Hindlimb muscle (tissue), 1 donor: ENCODE measurements at regions not wholly inside any gene's neighbourhood (a gene's known extent, or its start where the extent isn't known, plus 50 kb on each side); places are given as distances from the start of the nearest gene placed in this dataset.
"Not testable (repeated sequence)": the region's sequence is repeated elsewhere in the genome, so short reads cannot be mapped to it uniquely, and the experiment has no call there.

ENCODE experiments used
- DNase-seq: peaks from one replicate; pipeline ENCODE4 v3.0.0-alpha.2; 2013

- no peak for DNase-seq
Observed at GRCh38 chr6:15953152-15953880, 175.6 kb upstream of the MYLIP start.

GRCh38 chr6:15952231-15953151 lies 176.4 kb upstream of the MYLIP start:
- DNase-seq, result no peak

GRCh38 chr6:15950962-15951569 lies 177.8 kb upstream of the MYLIP start:
- DNase-seq, result no peak

- DNase-seq, result no peak
Observed at GRCh38 chr6:15949982-15950381, 178.9 kb upstream of the MYLIP start.

GRCh38 chr6:15948930-15949900 lies 179.7 kb upstream of the MYLIP start:
- DNase-seq, result no peak

- DNase-seq, result no peak
Observed at GRCh38 chr6:15947923-15948322, 181.0 kb upstream of the MYLIP start.

DNA sequence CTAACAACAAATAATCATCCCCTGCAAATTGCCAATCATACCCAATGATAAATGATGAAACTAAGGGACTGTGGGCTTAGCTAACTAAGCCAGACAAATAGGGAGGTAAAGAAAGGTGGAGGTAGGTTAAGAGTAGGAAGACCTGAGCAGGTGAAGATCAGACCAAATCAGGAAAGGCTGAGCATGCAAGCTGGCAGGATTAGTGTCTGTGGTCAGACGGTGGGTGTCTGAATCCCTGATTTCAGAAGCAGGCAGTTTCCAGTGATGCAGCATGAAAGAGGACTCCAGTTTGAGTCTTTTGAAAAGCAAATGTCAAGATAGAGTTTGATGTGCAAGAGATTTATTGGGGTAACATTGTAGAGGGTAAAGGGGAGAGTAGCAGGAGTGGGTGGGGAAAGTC lies 181.4 kb upstream of the MYLIP start:
- no peak for DNase-seq

DNA sequence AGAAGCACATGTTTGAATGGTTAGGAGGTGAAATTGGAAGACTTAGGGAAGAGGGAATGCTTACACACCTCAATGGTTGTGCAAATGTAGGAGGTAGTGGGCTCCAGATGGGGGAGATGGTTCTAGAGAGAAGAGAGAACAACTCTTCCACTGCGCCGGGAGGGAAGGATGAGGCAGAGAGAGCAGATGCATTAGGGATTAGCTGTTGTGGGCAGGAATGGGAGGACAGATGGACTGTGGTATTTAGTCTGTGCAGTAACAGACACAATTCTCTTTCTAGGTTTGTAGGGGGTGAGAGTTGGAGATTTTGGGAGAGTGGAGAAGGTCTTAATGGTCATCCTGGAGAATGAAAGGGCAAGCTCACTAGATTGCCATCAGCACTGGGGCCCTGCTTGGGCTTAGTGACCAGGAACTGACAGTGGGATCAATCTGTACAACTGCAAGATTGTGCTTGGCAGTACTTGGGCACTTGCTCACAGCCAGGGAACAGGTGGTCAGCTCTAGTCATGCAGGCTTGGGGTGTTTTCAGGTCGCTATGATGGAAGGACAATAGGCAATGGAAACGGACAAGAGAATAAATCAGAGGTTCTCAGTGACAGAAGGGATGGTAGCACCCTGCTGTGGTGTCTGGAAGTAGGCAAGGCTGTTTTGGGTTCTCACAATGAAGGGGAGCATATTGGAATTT lies 182.0 kb upstream of the MYLIP start:
- DNase-seq, result no peak

- no peak for DNase-seq
Observed at GRCh38 chr6:15945593-15946159, 183.2 kb upstream of the MYLIP start.

GRCh38 chr6:15943423-15943822 lies 185.5 kb upstream of the MYLIP start:
- no peak for DNase-seq

DNA sequence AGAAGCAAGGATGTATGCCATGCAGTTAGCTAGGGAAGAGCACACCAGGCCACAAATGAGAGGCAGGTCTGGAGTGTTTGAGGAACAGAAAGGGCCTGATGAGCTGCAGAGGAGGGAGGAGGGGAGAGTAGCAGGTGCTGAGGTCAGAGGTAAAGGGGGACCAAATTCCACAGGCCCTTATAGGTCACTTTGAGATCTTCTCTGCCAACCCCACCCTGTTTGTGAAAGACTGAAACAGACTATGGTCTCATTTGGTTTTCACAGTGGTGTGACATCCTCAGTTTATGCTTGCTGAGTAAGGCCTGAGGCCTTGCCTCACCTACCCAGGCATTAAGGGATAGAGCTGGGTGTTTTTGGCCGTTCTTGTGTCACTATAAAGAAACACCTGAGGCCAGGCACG lies 187.7 kb upstream of the MYLIP start:
- no peak for DNase-seq

DNA sequence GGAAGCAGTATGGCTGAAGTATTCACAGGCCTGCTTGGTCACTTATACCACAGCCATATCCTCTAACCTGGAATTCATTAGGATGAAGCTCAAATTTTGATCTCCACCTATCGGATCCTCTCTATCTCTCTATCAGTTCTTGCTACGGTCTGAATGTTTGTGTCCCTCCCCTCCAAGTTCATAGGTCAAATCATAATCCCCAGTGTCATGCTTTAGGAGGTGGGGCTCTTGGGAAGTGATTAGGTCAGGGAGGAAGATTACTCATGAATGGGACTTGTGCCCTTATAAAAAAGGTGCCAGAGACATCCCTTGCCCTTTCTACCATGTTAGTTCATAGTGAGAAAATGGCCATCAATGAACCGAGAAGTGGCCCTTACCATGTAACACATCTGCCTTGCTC lies 190.8 kb upstream of the MYLIP start:
- DNase-seq, result no peak

- no peak for DNase-seq
Observed at GRCh38 chr6:15937602-15938001, 191.3 kb upstream of the MYLIP start.

DNA sequence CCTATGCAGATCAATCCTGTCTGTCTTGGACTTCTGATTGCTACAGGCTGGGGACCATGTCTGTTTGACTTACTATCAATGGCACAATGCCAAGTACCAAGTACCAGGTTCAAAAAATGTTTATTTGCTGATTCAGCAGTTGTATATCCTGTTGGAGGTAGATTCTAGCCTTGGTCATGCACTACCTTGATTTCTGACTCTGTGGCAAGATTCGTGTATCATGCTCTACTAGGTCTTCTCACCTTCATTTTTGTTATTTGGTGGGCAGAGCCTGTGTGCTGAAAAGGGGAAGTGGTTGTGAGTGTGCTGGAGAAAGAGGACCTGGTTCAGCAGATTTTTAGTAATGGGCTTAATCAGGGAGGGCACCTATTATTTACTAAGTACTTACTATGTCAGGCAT lies 192.4 kb upstream of the MYLIP start:
- DNase-seq, result no peak

- DNase-seq, result no peak
Observed at GRCh38 chr6:15935661-15936060, 193.2 kb upstream of the MYLIP start.

GRCh38 chr6:15931697-15932096 lies 197.2 kb upstream of the MYLIP start:
- DNase-seq, result not testable (repeated sequence)

- no peak for DNase-seq
Observed at GRCh38 chr6:15930207-15930606, 198.7 kb upstream of the MYLIP start.

GRCh38 chr6:15929685-15930084 lies 199.2 kb upstream of the MYLIP start:
- no peak for DNase-seq

DNA sequence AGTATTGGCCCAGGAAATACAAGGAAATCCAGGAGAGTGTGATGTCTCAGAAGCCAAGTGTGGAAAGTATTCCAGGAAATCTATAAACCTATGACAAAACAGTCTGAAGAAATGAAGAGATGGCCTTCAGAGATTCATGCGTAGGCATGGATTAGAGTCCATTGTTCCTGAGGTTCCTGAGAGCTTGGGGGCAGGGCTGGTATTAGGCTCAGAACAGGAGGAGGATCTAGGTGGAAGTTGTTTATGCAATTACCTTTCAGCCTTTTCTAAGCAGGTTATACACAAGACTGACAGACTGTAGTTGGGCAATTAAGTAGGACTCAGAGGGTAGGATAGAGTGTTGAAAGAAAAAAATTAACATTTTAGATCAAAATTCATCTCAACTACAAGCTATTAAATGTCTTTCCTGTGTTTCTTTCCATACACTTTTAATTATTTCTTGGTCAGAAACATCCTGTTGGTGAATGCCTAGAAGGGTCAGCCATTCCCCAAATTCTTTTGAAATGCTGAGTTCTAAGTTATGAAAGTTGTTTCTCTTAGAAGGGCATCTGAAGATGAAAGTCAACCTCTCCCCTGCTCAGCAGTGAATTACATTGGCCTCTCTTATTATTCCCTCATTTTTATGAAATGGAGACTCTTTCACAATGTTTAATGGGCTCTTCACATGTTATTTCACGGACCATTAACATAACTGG lies 201.2 kb upstream of the MYLIP start:
- no peak for DNase-seq

- DNase-seq, result no peak
Observed at GRCh38 chr6:15926256-15926655, 202.6 kb upstream of the MYLIP start.

DNA sequence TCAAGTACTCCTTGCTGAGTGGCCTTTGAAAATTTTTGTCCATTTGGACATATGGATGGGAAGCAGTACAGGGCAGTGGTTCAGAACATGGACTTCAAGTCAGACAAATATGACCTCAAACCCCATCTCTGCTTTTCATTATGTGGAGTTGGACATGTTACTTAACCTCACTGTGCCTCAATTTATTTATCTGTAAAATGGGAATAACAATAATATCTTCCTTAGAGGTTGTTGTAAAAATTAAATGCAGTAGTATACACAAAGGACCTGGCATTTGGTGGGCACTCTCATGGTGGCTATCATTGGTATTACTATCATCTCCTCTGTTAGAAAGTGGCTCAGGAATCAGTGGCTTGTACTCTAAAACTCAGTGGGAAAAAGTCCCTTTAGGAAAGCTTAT lies 204.0 kb upstream of the MYLIP start:
- DNase-seq, result no peak
